ENCODE measurements at regions not wholly inside any gene's neighbourhood (a gene's known extent, or its start where the extent isn't known, plus 50 kb on each side); places are given as distances from the start of the nearest gene placed in this dataset.

GRCh38 chr6:19153981-19154295 is 683.2 kb upstream of the ID4 start:
- no peak for TF ChIP-seq CTCF (IDR thresholded peaks at IDR 0.05)
- TF ChIP-seq POLR2A (IDR thresholded peaks at IDR 0.05) = no peak
- TF ChIP-seq POLR2AphosphoS5 (IDR thresholded peaks at IDR 0.05) = no peak
- TF ChIP-seq EP300 (IDR thresholded peaks at IDR 0.05) = no peak

Measured in sigmoid colon (tissue), 4 donors.